ENCODE measurements at regions not wholly inside any gene's neighbourhood (a gene's known extent, or its start where the extent isn't known, plus 50 kb on each side); places are given as distances from the start of the nearest gene placed in this dataset.
"Not testable (repeated sequence)": the region's sequence is repeated elsewhere in the genome, so short reads cannot be mapped to it uniquely, and the experiment has no call there.

- no peak for FAIRE-seq
- DNase-seq (ENCODE audit: insufficient read length, low spot score) = no peak
These were observed 301.3 kb downstream of the NPHP4 start for GRCh38 chr1:5690898-5691297.

GRCh38 chr1:5690291-5690690 is 301.9 kb downstream of the NPHP4 start:
- DNase-seq (ENCODE audit: insufficient read length, low spot score) (no peak), FAIRE-seq (no peak)

- DNase-seq (ENCODE audit: insufficient read length, low spot score) = no peak
- FAIRE-seq = no peak
These were observed 303.8 kb downstream of the NPHP4 start for GRCh38 chr1:5688081-5689077.

GRCh38 chr1:5686925-5687706 is 305.1 kb downstream of the NPHP4 start:
- no peak for FAIRE-seq
- DNase-seq (ENCODE audit: insufficient read length, low spot score) = no peak

- DNase-seq (ENCODE audit: insufficient read length, low spot score) (no peak), FAIRE-seq (no peak)
These were observed 306.0 kb downstream of the NPHP4 start for GRCh38 chr1:5686195-5686594.

GRCh38 chr1:5685446-5686040 is 306.7 kb downstream of the NPHP4 start:
- DNase-seq (ENCODE audit: insufficient read length, low spot score) (no peak), FAIRE-seq (no peak)

- DNase-seq (ENCODE audit: insufficient read length, low spot score) (no peak), FAIRE-seq (no peak)
These were observed 307.4 kb downstream of the NPHP4 start for GRCh38 chr1:5684791-5685190.

- FAIRE-seq = no peak
- no peak for DNase-seq (ENCODE audit: insufficient read length, low spot score)
These were observed 308.8 kb downstream of the NPHP4 start for GRCh38 chr1:5683446-5683845.

GRCh38 chr1:5682626-5683225 is 309.5 kb downstream of the NPHP4 start:
- DNase-seq (ENCODE audit: insufficient read length, low spot score) = no peak

GRCh38 chr1:5681654-5682053 is 310.6 kb downstream of the NPHP4 start:
- FAIRE-seq (no peak), DNase-seq (ENCODE audit: insufficient read length, low spot score) (no peak)

More at GRCh38 chr1:5682626-5683225, 309.5 kb downstream of the NPHP4 start:
- no peak for FAIRE-seq

GRCh38 chr1:5680600-5680999 is 311.6 kb downstream of the NPHP4 start:
- FAIRE-seq = no peak

GRCh38 chr1:5678759-5679158 is 313.5 kb downstream of the NPHP4 start:
- FAIRE-seq = no peak
- no peak for DNase-seq (ENCODE audit: insufficient read length, low spot score)

More at GRCh38 chr1:5680600-5680999, 311.6 kb downstream of the NPHP4 start:
- no peak for DNase-seq (ENCODE audit: insufficient read length, low spot score)

GRCh38 chr1:5672355-5672754 is 319.9 kb downstream of the NPHP4 start:
- FAIRE-seq; DNase-seq (ENCODE audit: insufficient read length, low spot score): not testable (repeated sequence)

GRCh38 chr1:5670590-5671350 is 321.5 kb downstream of the NPHP4 start:
- DNase-seq (ENCODE audit: insufficient read length, low spot score) (no peak), FAIRE-seq (no peak)

GRCh38 chr1:5667513-5668325 is 324.5 kb downstream of the NPHP4 start:
- DNase-seq (ENCODE audit: insufficient read length, low spot score) = no peak

GRCh38 chr1:5664906-5665875 is 327.0 kb downstream of the NPHP4 start:
- no peak for FAIRE-seq
- no peak for DNase-seq (ENCODE audit: insufficient read length, low spot score)

More at GRCh38 chr1:5667513-5668325, 324.5 kb downstream of the NPHP4 start:
- no peak for FAIRE-seq

- DNase-seq (ENCODE audit: insufficient read length, low spot score) (no peak), FAIRE-seq (no peak)
These were observed 328.0 kb downstream of the NPHP4 start for GRCh38 chr1:5664081-5664768.

Measured in GM19239 (cell line).